Tibial nerve (tissue), 4 donors: ENCODE measurements at regions not wholly inside any gene's neighbourhood (a gene's known extent, or its start where the extent isn't known, plus 50 kb on each side); places are given as distances from the start of the nearest gene placed in this dataset.

Experiments
- DNase-seq, 2 donors: peaks; one replicate each; pipeline ENCODE4 v3.0.0-alpha.2; 2019; ENCODE audit warnings: low spot score in 2 of 2
- H3K27ac ChIP-seq, 4 donors: fragments of 200-600 bp; sonication (generic) in 3 of 4; one replicate each; pipeline ENCODE4 v1.5.1; 2017 to 2019; ENCODE audit warnings: mild to moderate bottlenecking in 1 of 4
- H3K27me3 ChIP-seq, 2 donors: fragments of 200-600 bp; sonication (generic) in 1 of 2; one replicate each; pipeline versions ENCODE4 v1.5.1 to v1.6.0; 2017 to 2019
- H3K36me3 ChIP-seq, 3 donors: fragments of 200-600 bp; sonication (generic); one replicate each; pipeline ENCODE4 v1.5.1; 2018 to 2019
- H3K4me1 ChIP-seq, 4 donors: fragments of 200-600 bp; sonication (generic) in 3 of 4; one replicate each; pipeline ENCODE4 v1.5.1; 2017 to 2019
- H3K4me3 ChIP-seq, 4 donors: fragments of 200-600 bp; sonication (generic) in 3 of 4; one replicate each; pipeline ENCODE4 v1.5.1; 2017 to 2019; ENCODE audit warnings: mild to moderate bottlenecking in 1 of 4, moderate library complexity in 1 of 4
- H3K9me3 ChIP-seq, 4 donors: fragments of 200-600 bp; sonication (generic) in 3 of 4; one replicate each; pipeline ENCODE4 v1.5.1; 2017 to 2019
- CTCF ChIP-seq, 5 experiments: fragments of 200-600 bp in 3 of 5; fragments of 450-650 bp in 2 of 5; sonication (generic) in 3 of 5; IDR thresholded peaks; one replicate each; pipeline ENCODE4 v1.5.1; 2016 to 2019; ENCODE audit warnings: antibody characterized with exemption in 5 of 5, mild to moderate bottlenecking in 3 of 5, moderate library complexity in 2 of 5
- EP300 ChIP-seq, 2 donors: sonication (generic); formaldehyde crosslinking; IDR thresholded peaks; one replicate each; pipeline ENCODE4 v1.6.1; 2017; ENCODE audit warnings: antibody characterized with exemption in 2 of 2, mild to moderate bottlenecking in 1 of 2
- POLR2A ChIP-seq, 2 donors: fragments of 450-650 bp; IDR thresholded peaks; one replicate each; pipeline ENCODE4 v1.6.1; 2017; ENCODE audit warnings: antibody characterized with exemption in 2 of 2, mild to moderate bottlenecking in 2 of 2, moderate library complexity in 2 of 2
- WGBS, 2 donors: methylation state at CpG; one replicate each; pipeline ENCODE4 v1.1.5; 2018; 5-methylcytosine and 5-hydroxymethylcytosine counted together

- WGBS, 2 donors = 83 to 89% methylated on average over 2 of the region's 2 CpGs
- TF ChIP-seq POLR2A (IDR thresholded peaks at IDR 0.05) (no peak), EP300 (IDR thresholded peaks at IDR 0.05) (no peak), CTCF (IDR thresholded peaks at IDR 0.05) (no peak)
- no peak overlapping the region for H3K27ac ChIP-seq
- no peaks in the 10 kb centered on the region for H3K4me1 ChIP-seq
- H3K27me3 ChIP-seq = no peaks in the 10 kb centered on the region
- no peak for DNase-seq
- no peaks in the 10 kb centered on the region for H3K9me3 ChIP-seq
- H3K36me3 ChIP-seq = no peaks in the 10 kb centered on the region
- no peak overlapping the region for H3K4me3 ChIP-seq
These were observed 978.4 kb upstream of the KLHL29 start for GRCh38 chr2:22406625-22407024.

GRCh38 chr2:22420076-22420475 is 964.9 kb upstream of the KLHL29 start:
- TF ChIP-seq EP300 (IDR thresholded peaks at IDR 0.05) (no peak), CTCF (IDR thresholded peaks at IDR 0.05) (no peak), POLR2A (IDR thresholded peaks at IDR 0.05) (no peak)
- Histone ChIP-seq H3K36me3 (no peaks in the 10 kb centered on the region), H3K9me3 (peaks cover 0 to 19% (median 8%) of the 10 kb centered on the region in 4 donors), H3K4me3 (no peak overlapping the region), H3K4me1 (no peaks in the 10 kb centered on the region), H3K27me3 (no peaks in the 10 kb centered on the region), H3K27ac (no peak overlapping the region)
- no peak for DNase-seq

GRCh38 chr2:22442051-22442450 is 942.9 kb upstream of the KLHL29 start:
- H3K36me3 ChIP-seq = no peaks in the 10 kb centered on the region

GRCh38 chr2:22444281-22444680 is 940.7 kb upstream of the KLHL29 start:
- Histone ChIP-seq H3K27me3 (no peaks in the 10 kb centered on the region), H3K27ac (no peak overlapping the region), H3K9me3 (peaks cover 0 to 6% (median 1%) of the 10 kb centered on the region in 4 donors), H3K4me1 (peaks cover 0 to 3% (median 1%) of the 10 kb centered on the region in 4 donors), H3K36me3 (no peaks in the 10 kb centered on the region), H3K4me3 (no peak overlapping the region)
- WGBS, 2 donors = 81 to 83% methylated on average over 1 of the region's 1 CpG
- TF ChIP-seq EP300 (IDR thresholded peaks at IDR 0.05) = no peak
- no peak for DNase-seq

More at GRCh38 chr2:22442051-22442450, 942.9 kb upstream of the KLHL29 start:
- Histone ChIP-seq H3K27me3 (no peaks in the 10 kb centered on the region), H3K27ac (no peak overlapping the region), H3K4me3 (no peak overlapping the region), H3K9me3 (no peaks in the 10 kb centered on the region), H3K4me1 (no peaks in the 10 kb centered on the region)
- DNase-seq = no peak
- TF ChIP-seq EP300 (IDR thresholded peaks at IDR 0.05) (no peak), CTCF (IDR thresholded peaks at IDR 0.05) (no peak)
- WGBS, 2 donors = 61 to 63% methylated on average over 1 of the region's 1 CpG

- DNase-seq = no peak
- Histone ChIP-seq H3K9me3 (peaks cover 0 to 6% (median 1%) of the 10 kb centered on the region in 4 donors), H3K4me1 (peaks cover 0 to 20% (median 1%) of the 10 kb centered on the region in 4 donors), H3K4me3 (no peak overlapping the region), H3K27me3 (no peaks in the 10 kb centered on the region), H3K36me3 (no peaks in the 10 kb centered on the region), H3K27ac (peak overlapping the region in 1 of 4 donors; percentile 3)
- no peak for TF ChIP-seq POLR2A (IDR thresholded peaks at IDR 0.05)
- TF ChIP-seq CTCF (IDR thresholded peaks at IDR 0.05) = no peak
- WGBS, 2 donors = 29 to 30% methylated on average over 5 of the region's 5 CpGs
These were observed 935.3 kb upstream of the KLHL29 start for GRCh38 chr2:22449696-22450095.

- H3K4me1 ChIP-seq = peaks cover 0 to 20% (median 1%) of the 10 kb centered on the region in 4 donors
- no peak overlapping the region for H3K4me3 ChIP-seq
- H3K27ac ChIP-seq = peak overlapping the region in 2 of 4 donors; percentile 43 to 47
- DNase-seq = peak in 1 of 2 donors; percentile 10
- TF ChIP-seq POLR2A (IDR thresholded peaks at IDR 0.05) (no peak), CTCF (IDR thresholded peaks at IDR 0.05) (no peak), EP300 (IDR thresholded peaks at IDR 0.05) (no peak)
- H3K27me3 ChIP-seq = no peaks in the 10 kb centered on the region
- peaks cover 0 to 6% (median 1%) of the 10 kb centered on the region in 4 donors for H3K9me3 ChIP-seq
- 34 to 44% methylated on average over 8 of the region's 8 CpGs for WGBS, 2 donors
- no peaks in the 10 kb centered on the region for H3K36me3 ChIP-seq
These were observed 934.1 kb upstream of the KLHL29 start for GRCh38 chr2:22450831-22451230.
